ENCODE measurements at regions not wholly inside any gene's neighbourhood (a gene's known extent, or its start where the extent isn't known, plus 50 kb on each side); places are given as distances from the start of the nearest gene placed in this dataset.

- BruUV-seq (replicated peaks) = no TSS peak
- no peaks in the 10 kb centered on the region for H3K27me3 ChIP-seq (ENCODE audit: insufficient read depth, low read depth)
- H2AFZ ChIP-seq = no peak overlapping the region
- ChIA-PET CTCF (no interaction called here), POLR2A (ENCODE audit: unreplicated experiment) (interaction anchor here (0.6 to 0.8 kb wide), 2 partner anchors 118 to 468 kb away, joined by 4 to 10 read pairs; no protein-coding TSS in a partner anchor)
- H3K36me3 ChIP-seq (ENCODE audit: low read depth) = peaks cover 26% of the 10 kb centered on the region
- H3F3A ChIP-seq (ENCODE audit: insufficient read depth, low read depth) = peaks cover 58% of the 10 kb centered on the region
- H3K27ac ChIP-seq = peak overlapping the region; percentile 80; the same call in 1 of the 2 replicates
- peaks cover 11% of the 10 kb centered on the region for H3K9me3 ChIP-seq (ENCODE audit: insufficient read depth, low read depth)
- H3K4me1 ChIP-seq (replicated peaks; ENCODE audit: insufficient read depth) = peaks cover 48% of the 10 kb centered on the region
- H3K4me3 ChIP-seq = no peak overlapping the region
- no peaks in the 10 kb centered on the region for H3K9me2 ChIP-seq (ENCODE audit: insufficient read depth)
- TF ChIP-seq EZH2 (IDR thresholded peaks at IDR 0.05; ENCODE audit: low read depth) = no peak
- no peak for TF ChIP-seq CTCF (conservative IDR thresholded peaks at IDR 0.05)
- no peak overlapping the region for H3K4me2 ChIP-seq
- peaks cover 25% of the 10 kb centered on the region for H3K79me2 ChIP-seq (ENCODE audit: low read depth)
- no peaks in the 10 kb centered on the region for H4K20me1 ChIP-seq (ENCODE audit: insufficient read depth)
- DNase-seq = no peak
- intact Hi-C loops (cut with micrococcal nuclease; ENCODE audit: unreplicated experiment) = loop anchor here (2.0 to 10.0 kb wide), 3 partner anchors 62 to 250 kb away; no protein-coding TSS in a partner anchor
These were observed 511.1 kb downstream of the IRS2 start for GRCh38 chr13:109275139-109275745.

- Histone ChIP-seq H3K36me3 (ENCODE audit: low read depth) (peaks cover 30% of the 10 kb centered on the region), H3K79me2 (ENCODE audit: low read depth) (peaks cover 34% of the 10 kb centered on the region), H2AFZ (no peak overlapping the region), H3K27me3 (ENCODE audit: insufficient read depth, low read depth) (no peaks in the 10 kb centered on the region), H3K4me1 (replicated peaks; ENCODE audit: insufficient read depth) (peaks cover 48% of the 10 kb centered on the region), H3F3A (ENCODE audit: insufficient read depth, low read depth) (peaks cover 62% of the 10 kb centered on the region), H3K4me3 (peak overlapping the region; percentile 34; the same call in 1 of the 2 replicates), H4K20me1 (ENCODE audit: insufficient read depth) (no peaks in the 10 kb centered on the region), H3K9me3 (ENCODE audit: insufficient read depth, low read depth) (peaks cover 11% of the 10 kb centered on the region), H3K9me2 (ENCODE audit: insufficient read depth) (no peaks in the 10 kb centered on the region), H3K27ac (peak overlapping the region; percentile 80), H3K4me2 (peak overlapping the region; percentile 42)
- peak; percentile 65 to 97 for DNase-seq
- BruUV-seq (replicated peaks) = no TSS peak
- intact Hi-C loops (cut with micrococcal nuclease; ENCODE audit: unreplicated experiment) = loop anchor here (1.0 to 10.0 kb wide), 14 partner anchors 62 to 948 kb away; partner anchors contain the start of gene IRS2
- POLR2A ChIA-PET (ENCODE audit: unreplicated experiment) = interaction anchor here (0.6 to 0.9 kb wide), 11 partner anchors 10 to 921 kb away, joined by 3 to 11 read pairs (median 4); no protein-coding TSS in a partner anchor
- TF ChIP-seq EZH2 (IDR thresholded peaks at IDR 0.05; ENCODE audit: low read depth) = no peak
- TF ChIP-seq CTCF (conservative IDR thresholded peaks at IDR 0.05) = no peak
- CTCF ChIA-PET = interaction anchor here (0.6 kb wide), 2 partner anchors 235 to 248 kb away, joined by 3 read pairs; no protein-coding TSS in a partner anchor
These were observed 512.1 kb downstream of the IRS2 start for GRCh38 chr13:109274188-109274821.

- no peaks in the 10 kb centered on the region for H3K9me2 ChIP-seq (ENCODE audit: insufficient read depth)
- H3K36me3 ChIP-seq (ENCODE audit: low read depth) = peaks cover 35% of the 10 kb centered on the region
- no peak overlapping the region for H2AFZ ChIP-seq
- H3K4me1 ChIP-seq (replicated peaks; ENCODE audit: insufficient read depth) = peaks cover 48% of the 10 kb centered on the region
- ChIA-PET POLR2A (ENCODE audit: unreplicated experiment) (interaction anchor here (0.6 to 0.9 kb wide), 4 partner anchors 9 to 427 kb away, joined by 3 to 7 read pairs (median 6); no protein-coding TSS in a partner anchor), CTCF (interaction anchor here (0.6 kb wide), 1 partner anchor 236 kb away, joined by 3 read pairs; no protein-coding TSS in a partner anchor)
- H3K27me3 ChIP-seq (ENCODE audit: insufficient read depth, low read depth) = no peaks in the 10 kb centered on the region
- TF ChIP-seq CTCF (conservative IDR thresholded peaks at IDR 0.05) (no peak), EZH2 (IDR thresholded peaks at IDR 0.05; ENCODE audit: low read depth) (no peak)
- H3K9me3 ChIP-seq (ENCODE audit: insufficient read depth, low read depth) = peaks cover 11% of the 10 kb centered on the region
- peak in 1 of 2 experiments; percentile 72 for DNase-seq
- peaks cover 41% of the 10 kb centered on the region for H3K79me2 ChIP-seq (ENCODE audit: low read depth)
- H3F3A ChIP-seq (ENCODE audit: insufficient read depth, low read depth) = peaks cover 67% of the 10 kb centered on the region
- BruUV-seq (replicated peaks) = no TSS peak
- H3K4me2 ChIP-seq = peak overlapping the region; percentile 42
- intact Hi-C loops (cut with micrococcal nuclease; ENCODE audit: unreplicated experiment) = loop anchor here (2.0 to 10.0 kb wide), 11 partner anchors 251 to 949 kb away; no protein-coding TSS in a partner anchor
- H4K20me1 ChIP-seq (ENCODE audit: insufficient read depth) = no peaks in the 10 kb centered on the region
- H3K27ac ChIP-seq = peak overlapping the region; percentile 80
- H3K4me3 ChIP-seq = peak overlapping the region; percentile 34
These were observed 513.0 kb downstream of the IRS2 start for GRCh38 chr13:109273326-109273751.
